ENCODE measurements at regions not wholly inside any gene's neighbourhood (a gene's known extent, or its start where the extent isn't known, plus 50 kb on each side); places are given as distances from the start of the nearest gene placed in this dataset.
"Not testable (repeated sequence)": the region's sequence is repeated elsewhere in the genome, so short reads cannot be mapped to it uniquely, and the experiment has no call there.

GRCh38 chr11:93043186-93043585, 73.7 kb downstream of the MTNR1B start:
- TF ChIP-seq CTCF (IDR thresholded peaks at IDR 0.05; ENCODE audit: borderline replicate concordance, extremely low read depth, low read length, poor library complexity, severe bottlenecking); EZH2 (IDR thresholded peaks at IDR 0.05; ENCODE audit: borderline replicate concordance, low read depth, low read length, severe bottlenecking): not testable (repeated sequence)

All from DND-41 (cell line).